Nephron progenitor cell (in vitro differentiated cells): ENCODE measurements at regions not wholly inside any gene's neighbourhood (a gene's known extent, or its start where the extent isn't known, plus 50 kb on each side); places are given as distances from the start of the nearest gene placed in this dataset.
"Not testable (repeated sequence)": the region's sequence is repeated elsewhere in the genome, so short reads cannot be mapped to it uniquely, and the experiment has no call there.

Experiments
- DNase-seq: peaks from one replicate; pipeline ENCODE4 v3.0.0; 2021
- H3K27ac Mint-ChIP-seq: 2 replicates; pipeline ENCODE4 v1.8.0; 2021; ENCODE audit warnings: mild to moderate bottlenecking, moderate library complexity, mixed read lengths
- H3K27me3 Mint-ChIP-seq: 2 replicates; pipeline ENCODE4 v1.8.0; 2021; ENCODE audit warnings: mild to moderate bottlenecking, low read depth, mixed read lengths; ENCODE audit not compliant: poor library complexity
- H3K36me3 Mint-ChIP-seq: 2 replicates; pipeline ENCODE4 v1.8.0; 2021; ENCODE audit warnings: low read depth, mixed read lengths
- H3K4me1 Mint-ChIP-seq: 2 replicates; pipeline ENCODE4 v1.8.0; 2021; ENCODE audit warnings: mixed read lengths
- H3K4me3 Mint-ChIP-seq: 2 replicates; pipeline ENCODE4 v1.8.0; 2021; ENCODE audit warnings: mild to moderate bottlenecking, moderate library complexity, mixed read lengths
- H3K9me3 Mint-ChIP-seq: 2 replicates; pipeline ENCODE4 v1.8.0; 2021; ENCODE audit warnings: mild to moderate bottlenecking, moderate library complexity, mixed read lengths
- CTCF ChIP-seq: fragments of 200-600 bp; sonication (generic); IDR thresholded peaks from 2 replicates; pipeline ENCODE4 v1.5.0; 2021; ENCODE audit warnings: antibody characterized with exemption

GRCh38 chr5:164518741-164519080 lies 1013.3 kb downstream of the MAT2B start:
- Mint-ChIP-seq H3K27ac (peak overlapping the region; percentile 84), H3K9me3 (peaks cover 5% of the 10 kb centered on the region), H3K4me3 (no peak overlapping the region), H3K27me3 (no peaks in the 10 kb centered on the region), H3K36me3 (no peaks in the 10 kb centered on the region), H3K4me1 (peaks cover 5% of the 10 kb centered on the region)
- DNase-seq = no peak
- TF ChIP-seq CTCF = no peak

- no peak overlapping the region for H3K4me3 Mint-ChIP-seq
- H3K27me3 Mint-ChIP-seq = no peaks in the 10 kb centered on the region
- DNase-seq = no peak
- no peak for TF ChIP-seq CTCF
- peaks cover 5% of the 10 kb centered on the region for H3K4me1 Mint-ChIP-seq
- no peaks in the 10 kb centered on the region for H3K36me3 Mint-ChIP-seq
- no peak overlapping the region for H3K27ac Mint-ChIP-seq
- H3K9me3 Mint-ChIP-seq = no peaks in the 10 kb centered on the region
Measured at GRCh38 chr5:164532235-164532900, 1026.9 kb downstream of the MAT2B start.

GRCh38 chr5:164533426-164533825 lies 1028.0 kb downstream of the MAT2B start:
- not testable (repeated sequence) for H3K27me3 Mint-ChIP-seq, H3K4me3 Mint-ChIP-seq, H3K27ac Mint-ChIP-seq, H3K9me3 Mint-ChIP-seq, H3K36me3 Mint-ChIP-seq, DNase-seq, H3K4me1 Mint-ChIP-seq

GRCh38 chr5:164540174-164540573 lies 1034.8 kb downstream of the MAT2B start:
- no peaks in the 10 kb centered on the region for H3K36me3 Mint-ChIP-seq
- no peak for DNase-seq
- TF ChIP-seq CTCF = no peak
- H3K27ac Mint-ChIP-seq = no peak overlapping the region
- H3K27me3 Mint-ChIP-seq = no peaks in the 10 kb centered on the region
- H3K4me1 Mint-ChIP-seq = no peaks in the 10 kb centered on the region
- no peaks in the 10 kb centered on the region for H3K9me3 Mint-ChIP-seq
- no peak overlapping the region for H3K4me3 Mint-ChIP-seq

- Mint-ChIP-seq H3K9me3 (peaks cover 11% of the 10 kb centered on the region), H3K4me3 (no peak overlapping the region), H3K4me1 (no peaks in the 10 kb centered on the region), H3K36me3 (no peaks in the 10 kb centered on the region), H3K27me3 (no peaks in the 10 kb centered on the region), H3K27ac (no peak overlapping the region)
- no peak for DNase-seq
- no peak for TF ChIP-seq CTCF
Measured at GRCh38 chr5:164545507-164545906, 1040.1 kb downstream of the MAT2B start.

GRCh38 chr5:164553851-164554250 lies 1048.4 kb downstream of the MAT2B start:
- no peak overlapping the region for H3K27ac Mint-ChIP-seq
- no peak for DNase-seq
- no peaks in the 10 kb centered on the region for H3K9me3 Mint-ChIP-seq
- no peaks in the 10 kb centered on the region for H3K4me1 Mint-ChIP-seq
- H3K4me3 Mint-ChIP-seq = no peak overlapping the region
- H3K27me3 Mint-ChIP-seq = no peaks in the 10 kb centered on the region
- no peak for TF ChIP-seq CTCF
- H3K36me3 Mint-ChIP-seq = no peaks in the 10 kb centered on the region
